Neuronal stem cell (in vitro differentiated cells): ENCODE measurements at regions not wholly inside any gene's neighbourhood (a gene's known extent, or its start where the extent isn't known, plus 50 kb on each side); places are given as distances from the start of the nearest gene placed in this dataset.

ENCODE experiments used
- DNase-seq: peaks from one replicate; pipeline ENCODE4 v3.0.0-alpha.2; 2013; ENCODE audit warnings: low spot score
- H2AFZ ChIP-seq: one replicate; pipeline ENCODE4 v1.6.1; 2013; ENCODE audit warnings: mild to moderate bottlenecking, low read length, inconsistent platforms
- H2AK5ac ChIP-seq: 2 replicates; pipeline ENCODE4 v1.6.1; 2013; ENCODE audit warnings: low read depth, mild to moderate bottlenecking, inconsistent platforms, low read length, moderate library complexity, mixed read lengths
- H2BK120ac ChIP-seq: 2 replicates; pipeline ENCODE4 v1.6.1; 2013; ENCODE audit warnings: low read depth, mild to moderate bottlenecking, inconsistent platforms, low read length, moderate library complexity, mixed read lengths
- H2BK12ac ChIP-seq: one replicate; pipeline ENCODE4 v1.6.1; 2013; ENCODE audit warnings: low read length, inconsistent platforms
- H2BK15ac ChIP-seq: 2 replicates; pipeline ENCODE4 v1.6.1; 2013; ENCODE audit warnings: mild to moderate bottlenecking, low read length, inconsistent platforms, mixed read lengths
- H2BK5ac ChIP-seq: one replicate; pipeline ENCODE4 v1.6.1; 2013; ENCODE audit warnings: inconsistent platforms, mild to moderate bottlenecking, low read length, moderate library complexity
- H3K14ac ChIP-seq: one replicate; pipeline ENCODE4 v1.6.1; 2013; ENCODE audit warnings: low read length, inconsistent platforms
- H3K18ac ChIP-seq: 2 replicates; pipeline ENCODE4 v1.6.1; 2013; ENCODE audit warnings: low read length, inconsistent platforms
- H3K23ac ChIP-seq: 2 replicates; pipeline ENCODE4 v1.6.1; 2013; ENCODE audit warnings: low read depth, mild to moderate bottlenecking, mixed read lengths, low read length, inconsistent platforms; ENCODE audit not compliant: poor library complexity
- H3K27ac ChIP-seq: replicated peaks from 3 replicates; pipeline ENCODE4 v1.5.1; 2013; ENCODE audit warnings: low read length, inconsistent platforms
- H3K27me3 ChIP-seq, 3 experiments: 2 replicates each; pipeline ENCODE4 v1.6.1; 2013; ENCODE audit warnings: low read length in 3 of 3, mild to moderate bottlenecking in 2 of 3, inconsistent platforms in 1 of 3, low read depth in 1 of 3, mixed read lengths in 1 of 3, moderate library complexity in 1 of 3; ENCODE audit not compliant: control insufficient read depth in 3 of 3, insufficient read depth in 3 of 3
- H3K36me3 ChIP-seq, 2 donors: replicated peaks in 1 of 2; 2 replicates each; pipeline ENCODE4 v1.6.1; 2013; ENCODE audit warnings: low read length in 2 of 2; ENCODE audit not compliant: control insufficient read depth in 2 of 2, insufficient read depth in 2 of 2
- H3K4ac ChIP-seq: 2 replicates; pipeline ENCODE4 v1.6.1; 2013; ENCODE audit warnings: inconsistent platforms, mild to moderate bottlenecking, low read length, moderate library complexity
- H3K4me1 ChIP-seq, 2 donors: 1 replicate in 1 of 2; 2 replicates in 1 of 2; pipeline ENCODE4 v1.6.1; 2013; ENCODE audit warnings: low read length in 2 of 2, low read depth in 1 of 2; ENCODE audit not compliant: control insufficient read depth in 2 of 2, insufficient read depth in 1 of 2
- H3K4me2 ChIP-seq: one replicate; pipeline ENCODE4 v1.6.1; 2013; ENCODE audit warnings: mild to moderate bottlenecking, low read length, inconsistent platforms; ENCODE audit not compliant: insufficient read depth, poor library complexity, severe bottlenecking
- H3K4me3 ChIP-seq, 2 donors: 2 replicates each; pipeline ENCODE4 v1.5.1; 2013; ENCODE audit warnings: low read length in 2 of 2, mild to moderate bottlenecking in 2 of 2, inconsistent platforms in 1 of 2, moderate library complexity in 1 of 2
- H3K79me1 ChIP-seq: one replicate; pipeline ENCODE4 v1.6.1; 2013; ENCODE audit warnings: low read depth, mild to moderate bottlenecking, inconsistent platforms, low read length, moderate library complexity
- H3K9ac ChIP-seq: one replicate; pipeline ENCODE4 v1.6.1; 2013; ENCODE audit warnings: mild to moderate bottlenecking, low read depth, low read length, inconsistent platforms; ENCODE audit not compliant: poor library complexity
- H3K9me3 ChIP-seq, 2 donors: replicated peaks in 1 of 2; 2 replicates each; pipeline versions ENCODE3 to v1.6.1; 2013; ENCODE audit warnings: low read length in 2 of 2, mild to moderate bottlenecking in 2 of 2, inconsistent platforms in 1 of 2, low read depth in 1 of 2, mixed read lengths in 1 of 2, moderate library complexity in 1 of 2; ENCODE audit not compliant: control insufficient read depth in 2 of 2, insufficient read depth in 1 of 2
- H4K8ac ChIP-seq: one replicate; pipeline ENCODE4 v1.6.1; 2013; ENCODE audit warnings: low read depth, mild to moderate bottlenecking, inconsistent platforms, low read length, moderate library complexity
- H4K91ac ChIP-seq: one replicate; pipeline ENCODE4 v1.6.1; 2013; ENCODE audit warnings: low read length, low read depth, mild to moderate bottlenecking, inconsistent platforms; ENCODE audit not compliant: poor library complexity
- WGBS, 2 donors: extraction: QIAGEN DNeasy Blood & Tissue Kit; methylation state at CpG; one replicate each; pipeline ENCODE4 v1.1.7; 2013; ENCODE audit warnings: missing lambda C conversion rate in 2 of 2, mixed read lengths in 1 of 2; ENCODE audit not compliant: insufficient read length in 2 of 2, insufficient replicate concordance in 1 of 2; ENCODE audit errors: extremely low coverage in 2 of 2; 5-methylcytosine and 5-hydroxymethylcytosine counted together

DNA sequence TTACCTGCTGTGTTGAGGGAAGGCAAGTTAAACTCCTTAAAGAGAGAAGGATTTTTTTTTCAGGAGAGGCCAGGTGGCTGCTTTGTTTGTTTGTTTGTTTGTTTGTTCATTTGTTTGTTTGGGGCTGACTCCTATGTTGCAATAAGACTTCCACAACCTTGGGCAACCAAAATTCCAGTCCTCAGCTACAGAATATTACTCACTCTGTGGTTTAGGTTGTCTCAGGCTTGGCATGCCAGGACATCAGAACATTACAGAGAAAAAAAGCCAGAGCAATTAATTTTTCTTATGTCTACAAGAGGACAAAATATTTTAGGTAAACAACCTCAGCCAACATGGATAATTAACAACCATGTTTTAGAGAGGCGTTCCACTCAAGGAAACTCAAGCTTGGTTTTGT is 156.7 kb upstream of the ATP11B start:
- Histone ChIP-seq H4K8ac (no peak overlapping the region), H3K14ac (no peak overlapping the region)
- WGBS, 2 donors: no CpG with 5 or more reads among the region's 1 CpG

DNA sequence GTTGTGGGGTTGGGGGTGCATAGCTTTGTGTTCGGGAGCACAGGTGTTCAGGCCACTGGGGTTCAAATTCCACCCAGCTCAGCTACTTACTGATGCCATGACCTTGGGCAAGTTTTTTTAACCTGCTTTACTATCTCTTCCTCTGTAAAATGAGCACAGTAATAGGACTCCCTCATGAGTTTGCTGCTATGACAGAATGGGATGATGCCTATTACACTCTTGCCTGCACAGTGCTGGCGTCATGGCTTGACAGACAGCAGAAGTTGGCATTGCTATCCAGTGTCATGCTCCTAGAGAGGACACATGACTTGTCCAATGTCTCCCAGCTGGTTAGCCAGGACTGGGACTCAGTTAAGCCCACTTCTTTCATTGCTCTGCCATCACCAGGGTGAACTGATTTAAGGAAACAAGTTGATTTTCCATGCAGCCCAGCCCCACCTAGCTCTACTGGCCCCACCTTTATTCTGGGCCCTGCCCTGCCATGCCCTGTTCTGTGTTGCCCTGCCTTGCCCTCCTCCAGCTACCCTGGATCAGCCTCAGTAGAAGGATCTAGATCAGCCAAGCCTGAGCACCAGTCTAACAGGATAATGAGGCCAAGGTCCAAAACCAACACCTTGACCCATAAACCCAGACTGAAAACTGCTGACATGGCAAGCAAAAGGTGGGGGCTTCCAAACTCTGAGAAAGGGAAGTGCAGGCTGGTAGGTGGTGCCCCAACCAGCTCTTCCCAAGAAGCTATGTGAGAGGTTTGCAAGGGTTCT is 155.8 kb upstream of the ATP11B start:
- WGBS, 2 donors: no CpG with 5 or more reads among the region's 2 CpGs
- H2BK120ac ChIP-seq: no peak overlapping the region

More for the DNA sequence above, 156.7 kb upstream of the ATP11B start:
- Histone ChIP-seq H3K18ac (no peak overlapping the region), H3K4me2 (no peak overlapping the region), H3K23ac (no peak overlapping the region), H3K27me3 (no peaks in the 10 kb centered on the region), H3K27ac (no peak overlapping the region), H3K9me3 (peaks cover 3 to 7% of the 10 kb centered on the region in 2 donors), H2BK12ac (no peak overlapping the region), H2BK120ac (no peak overlapping the region), H2AFZ (no peak overlapping the region), H3K9ac (no peak overlapping the region), H3K36me3 (no peaks in the 10 kb centered on the region), H2BK5ac (no peak overlapping the region), H4K91ac (no peak overlapping the region), H3K79me1 (no peaks in the 10 kb centered on the region), H3K4me1 (peaks cover 4% of the 10 kb centered on the region in 2 donors), H2BK15ac (no peak overlapping the region), H3K4me3 (no peak overlapping the region), H2AK5ac (no peak overlapping the region), H3K4ac (no peak overlapping the region)
- DNase-seq: no peak

DNA sequence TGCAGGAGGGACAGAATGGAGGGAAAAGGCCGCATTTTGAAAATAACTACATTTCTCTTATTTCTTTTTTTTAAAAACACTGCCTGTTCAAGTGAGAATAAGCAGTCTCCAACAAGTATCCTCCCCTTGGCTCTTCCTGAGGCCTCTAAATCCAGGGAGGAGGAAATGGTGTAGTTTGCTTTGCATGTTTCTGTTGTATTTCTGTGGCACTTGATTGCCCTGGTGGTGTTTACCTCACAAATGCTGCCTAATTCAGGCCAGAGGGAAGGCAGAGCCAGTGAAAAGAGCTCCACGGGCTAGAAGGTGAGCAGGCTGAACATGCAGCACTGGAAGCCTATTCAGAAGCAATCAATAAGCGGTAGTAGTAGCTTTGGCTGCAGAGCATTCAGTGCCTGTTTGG is 149.3 kb upstream of the ATP11B start:
- H2AFZ ChIP-seq: peak overlapping the region; percentile 79

More for the DNA sequence above, 155.8 kb upstream of the ATP11B start:
- peak overlapping the region; percentile 25 for H3K18ac ChIP-seq
- H3K27ac ChIP-seq: no peak overlapping the region
- DNase-seq: no peak
- no peak overlapping the region for H4K91ac ChIP-seq
- H3K23ac ChIP-seq: no peak overlapping the region
- H3K27me3 ChIP-seq: no peaks in the 10 kb centered on the region
- H3K4me2 ChIP-seq: no peak overlapping the region
- H2BK15ac ChIP-seq: no peak overlapping the region
- no peak overlapping the region for H3K14ac ChIP-seq
- no peak overlapping the region for H2AFZ ChIP-seq
- H2AK5ac ChIP-seq: peak overlapping the region; percentile 15
- peaks cover 4% of the 10 kb centered on the region in 2 donors for H3K4me1 ChIP-seq
- H2BK12ac ChIP-seq: no peak overlapping the region
- peaks cover 3 to 7% of the 10 kb centered on the region in 2 donors for H3K9me3 ChIP-seq
- no peak overlapping the region for H3K4me3 ChIP-seq
- H4K8ac ChIP-seq: no peak overlapping the region
- H3K9ac ChIP-seq: no peak overlapping the region
- no peak overlapping the region for H2BK5ac ChIP-seq
- no peaks in the 10 kb centered on the region for H3K36me3 ChIP-seq
- no peaks in the 10 kb centered on the region for H3K79me1 ChIP-seq
- H3K4ac ChIP-seq: no peak overlapping the region

DNA sequence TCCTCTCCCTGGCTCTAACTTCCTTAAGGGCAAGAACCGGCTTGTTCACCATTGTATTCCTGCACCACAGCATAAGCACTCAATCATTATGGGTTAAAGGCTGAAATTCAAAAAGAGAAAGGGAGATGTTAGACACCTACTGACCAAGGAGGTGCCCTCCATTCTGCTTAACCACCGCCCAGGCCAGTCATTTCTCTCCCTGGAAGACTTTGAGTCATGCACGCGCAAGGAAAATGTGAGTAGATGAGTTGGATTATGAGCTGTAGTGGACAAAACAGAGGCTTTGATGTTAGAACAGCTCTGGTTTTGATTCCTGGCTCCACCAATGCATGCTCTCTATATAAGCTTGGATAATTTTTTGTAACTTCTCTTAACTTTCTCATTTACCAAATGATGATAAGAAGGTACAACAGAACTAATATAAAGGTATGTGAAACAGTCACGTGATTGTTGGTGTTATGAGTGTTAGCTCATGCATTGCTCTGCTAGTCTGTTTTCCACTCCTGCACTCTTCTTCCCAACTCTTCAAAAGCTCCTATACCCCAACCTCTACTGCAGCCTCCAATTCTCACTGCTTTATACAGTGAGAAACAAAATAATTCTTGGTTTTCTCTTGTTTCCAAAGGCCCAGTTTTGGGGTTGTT is 148.4 kb upstream of the ATP11B start:
- Histone ChIP-seq H3K4me1 (peaks cover 7 to 15% of the 10 kb centered on the region in 2 donors), H2AFZ (peak overlapping the region; percentile 79), H3K4me3 (no peak overlapping the region), H3K27me3 (no peaks in the 10 kb centered on the region), H3K4me2 (no peak overlapping the region), H3K27ac (no peak overlapping the region), H3K79me1 (no peaks in the 10 kb centered on the region), H4K91ac (no peak overlapping the region), H3K9ac (no peak overlapping the region), H3K18ac (no peak overlapping the region), H2BK5ac (no peak overlapping the region), H3K9me3 (peaks cover 3 to 5% of the 10 kb centered on the region in 2 donors), H3K14ac (no peak overlapping the region), H4K8ac (no peak overlapping the region), H2BK12ac (no peak overlapping the region), H2AK5ac (no peak overlapping the region), H3K4ac (no peak overlapping the region), H3K23ac (no peak overlapping the region), H2BK120ac (no peak overlapping the region), H2BK15ac (no peak overlapping the region), H3K36me3 (no peaks in the 10 kb centered on the region)
- no peak for DNase-seq
- no CpG with 5 or more reads among the region's 5 CpGs for WGBS, 2 donors

More for the DNA sequence above, 149.3 kb upstream of the ATP11B start:
- no peak overlapping the region for H3K9ac ChIP-seq
- DNase-seq: no peak
- no peak overlapping the region for H2BK15ac ChIP-seq
- no peak overlapping the region for H4K8ac ChIP-seq
- WGBS, 2 donors: no CpG with 5 or more reads among the region's 3 CpGs
- H2BK5ac ChIP-seq: no peak overlapping the region
- no peak overlapping the region for H3K4me3 ChIP-seq
- H3K27ac ChIP-seq: no peak overlapping the region
- no peaks in the 10 kb centered on the region for H3K36me3 ChIP-seq
- no peak overlapping the region for H2AK5ac ChIP-seq
- peaks cover 7 to 15% of the 10 kb centered on the region in 2 donors for H3K4me1 ChIP-seq
- no peak overlapping the region for H4K91ac ChIP-seq
- no peak overlapping the region for H3K4me2 ChIP-seq
- H3K79me1 ChIP-seq: no peaks in the 10 kb centered on the region
- H3K18ac ChIP-seq: no peak overlapping the region
- H3K23ac ChIP-seq: no peak overlapping the region
- H3K14ac ChIP-seq: no peak overlapping the region
- peaks cover 3 to 7% of the 10 kb centered on the region in 2 donors for H3K9me3 ChIP-seq
- H3K4ac ChIP-seq: no peak overlapping the region
- H2BK120ac ChIP-seq: no peak overlapping the region
- no peak overlapping the region for H2BK12ac ChIP-seq
- no peaks in the 10 kb centered on the region for H3K27me3 ChIP-seq
